Neural progenitor cell (in vitro differentiated cells): ENCODE measurements at regions not wholly inside any gene's neighbourhood (a gene's known extent, or its start where the extent isn't known, plus 50 kb on each side); places are given as distances from the start of the nearest gene placed in this dataset.
A peak's percentile ranks its signal among the peaks of the same experiment; 100 is the strongest.

Source experiments
- DNase-seq: peaks from one replicate; pipeline ENCODE4 v3.0.0-alpha.2; 2016; ENCODE audit warnings: low spot score
- H2AFZ ChIP-seq: fragments of 200-600 bp; sonication (generic); replicated peaks from 2 replicates; pipeline ENCODE4 v1.6.1; 2016; ENCODE audit warnings: antibody characterized with exemption
- H3F3A ChIP-seq: fragments of 200-600 bp; sonication (generic); 2 replicates; pipeline ENCODE4 v1.6.1; 2016; ENCODE audit warnings: antibody characterized with exemption, low read depth
- H3K27ac ChIP-seq: fragments of 200-600 bp; sonication (generic); 2 replicates; pipeline ENCODE4 v1.5.1; 2016; ENCODE audit warnings: mild to moderate bottlenecking
- H3K27me3 ChIP-seq: fragments of 200-600 bp; sonication (generic); 2 replicates; pipeline ENCODE4 v1.6.1; 2016; ENCODE audit warnings: mild to moderate bottlenecking, moderate library complexity
- H3K36me3 ChIP-seq: fragments of 200-600 bp; sonication (generic); 2 replicates; pipeline ENCODE4 v1.5.1; 2016
- H3K4me1 ChIP-seq: fragments of 200-600 bp; sonication (generic); 2 replicates; pipeline ENCODE4 v1.6.1; 2016; ENCODE audit warnings: mixed run types
- H3K4me2 ChIP-seq: fragments of 200-600 bp; sonication (generic); 2 replicates; pipeline ENCODE4 v1.6.1; 2016
- H3K4me3 ChIP-seq: fragments of 200-600 bp; sonication (generic); 2 replicates; pipeline ENCODE4 v1.5.1; 2016
- H3K79me2 ChIP-seq: fragments of 200-600 bp; sonication (generic); 2 replicates; pipeline ENCODE4 v1.6.1; 2016; ENCODE audit warnings: low read depth
- H3K9ac ChIP-seq: fragments of 200-600 bp; sonication (generic); 2 replicates; pipeline ENCODE4 v1.6.1; 2016
- H3K9me3 ChIP-seq: fragments of 200-600 bp; sonication (generic); 2 replicates; pipeline ENCODE4 v1.5.1; 2016; ENCODE audit warnings: low read depth
- H4K20me1 ChIP-seq: fragments of 200-600 bp; sonication (generic); 2 replicates; pipeline ENCODE4 v1.6.1; 2016; ENCODE audit warnings: low read depth
- H3K27ac Mint-ChIP-seq: 3 replicates; pipeline ENCODE4 v1.8.0; 2021; ENCODE audit warnings: mixed read lengths
- H3K27me3 Mint-ChIP-seq: 2 replicates; pipeline ENCODE4 v1.8.0; 2022; ENCODE audit warnings: low read depth, mild to moderate bottlenecking, inconsistent platforms, moderate library complexity, mixed read lengths; ENCODE audit not compliant: insufficient read depth
- H3K36me3 Mint-ChIP-seq: 3 replicates; pipeline ENCODE4 v1.8.0; 2021; ENCODE audit warnings: mixed read lengths
- H3K4me1 Mint-ChIP-seq: 3 replicates; pipeline ENCODE4 v1.8.0; 2021; ENCODE audit warnings: mixed read lengths
- H3K4me3 Mint-ChIP-seq: 3 replicates; pipeline ENCODE4 v1.8.0; 2021; ENCODE audit warnings: mild to moderate bottlenecking, moderate library complexity, mixed read lengths
- H3K9me3 Mint-ChIP-seq: 3 replicates; pipeline ENCODE4 v1.8.0; 2020; ENCODE audit warnings: mixed read lengths
- CTCF ChIP-seq: fragments of 200-600 bp; sonication (generic); IDR thresholded peaks from 2 replicates; pipeline ENCODE4 v1.5.1; 2017; ENCODE audit warnings: antibody characterized with exemption, mild to moderate bottlenecking
- EZH2 ChIP-seq: fragments of 200-600 bp; sonication (generic); IDR thresholded peaks from 2 replicates; pipeline ENCODE4 v1.6.1; 2017; ENCODE audit warnings: antibody characterized with exemption, mild to moderate bottlenecking, moderate library complexity
- EZH2phosphoT487 ChIP-seq: fragments of 200-600 bp; sonication (generic); IDR thresholded peaks from 2 replicates; pipeline ENCODE4 v1.6.1; 2017; ENCODE audit warnings: antibody characterized with exemption

GRCh38 chr2:160583813-160584537 lies 90.4 kb upstream of the RBMS1 start:
- H3K9me3 ChIP-seq, result no peaks in the 10 kb centered on the region
- peak overlapping the region; percentile 60 for H2AFZ ChIP-seq
- peak overlapping the region; percentile 40 for H3K4me2 ChIP-seq
- Mint-ChIP-seq H3K9me3 (no peaks in the 10 kb centered on the region), H3K27me3 (peaks cover 10% of the 10 kb centered on the region), H3K27ac (peak overlapping the region; percentile 97), H3K36me3 (peaks cover 2% of the 10 kb centered on the region), H3K4me1 (peaks cover 37% of the 10 kb centered on the region), H3K4me3 (no peak overlapping the region)
- H3K4me1 ChIP-seq, result peaks cover 30% of the 10 kb centered on the region
- H3K4me3 ChIP-seq, result no peak overlapping the region
- TF ChIP-seq CTCF (no peak), EZH2phosphoT487 (no peak)
- no peak overlapping the region for H3K27ac ChIP-seq
- DNase-seq, result no peak
- no peaks in the 10 kb centered on the region for H4K20me1 ChIP-seq
- no peaks in the 10 kb centered on the region for H3F3A ChIP-seq
- H3K9ac ChIP-seq, result no peak overlapping the region
- H3K79me2 ChIP-seq, result no peaks in the 10 kb centered on the region
- H3K27me3 ChIP-seq, result no peaks in the 10 kb centered on the region
- H3K36me3 ChIP-seq, result no peaks in the 10 kb centered on the region

GRCh38 chr2:160584972-160585494 lies 91.4 kb upstream of the RBMS1 start:
- peaks cover 30% of the 10 kb centered on the region for H3K4me1 ChIP-seq
- no peak overlapping the region for H3K4me3 Mint-ChIP-seq
- H3K9ac ChIP-seq, result no peak overlapping the region
- no peak for DNase-seq
- H3K9me3 Mint-ChIP-seq, result peaks cover 3% of the 10 kb centered on the region
- no peak overlapping the region for H3K4me2 ChIP-seq
- H2AFZ ChIP-seq, result peak overlapping the region; percentile 60
- H3K4me1 Mint-ChIP-seq, result peaks cover 37% of the 10 kb centered on the region
- no peaks in the 10 kb centered on the region for H3K36me3 ChIP-seq
- H3K79me2 ChIP-seq, result no peaks in the 10 kb centered on the region
- H3K9me3 ChIP-seq, result no peaks in the 10 kb centered on the region
- H3K36me3 Mint-ChIP-seq, result peaks cover 2% of the 10 kb centered on the region
- H4K20me1 ChIP-seq, result no peaks in the 10 kb centered on the region
- TF ChIP-seq CTCF (no peak), EZH2 (no peak), EZH2phosphoT487 (no peak)
- no peak overlapping the region for H3K4me3 ChIP-seq
- no peak overlapping the region for H3K27ac ChIP-seq
- peaks cover 10% of the 10 kb centered on the region for H3K27me3 Mint-ChIP-seq
- H3K27me3 ChIP-seq, result no peaks in the 10 kb centered on the region
- peak overlapping the region; percentile 73 for H3K27ac Mint-ChIP-seq
- H3F3A ChIP-seq, result no peaks in the 10 kb centered on the region

GRCh38 chr2:160590664-160591063 lies 97.1 kb upstream of the RBMS1 start:
- Histone ChIP-seq H3K9ac (no peak overlapping the region), H3K4me1 (no peaks in the 10 kb centered on the region), H2AFZ (no peak overlapping the region), H3K27me3 (no peaks in the 10 kb centered on the region), H4K20me1 (no peaks in the 10 kb centered on the region), H3K79me2 (no peaks in the 10 kb centered on the region), H3K27ac (no peak overlapping the region), H3F3A (no peaks in the 10 kb centered on the region), H3K4me2 (no peak overlapping the region), H3K4me3 (no peak overlapping the region), H3K36me3 (no peaks in the 10 kb centered on the region), H3K9me3 (peaks cover 5% of the 10 kb centered on the region)
- no peak overlapping the region for H3K27ac Mint-ChIP-seq
- H3K36me3 Mint-ChIP-seq, result no peaks in the 10 kb centered on the region
- H3K4me1 Mint-ChIP-seq, result peaks cover 3% of the 10 kb centered on the region
- H3K27me3 Mint-ChIP-seq, result peaks cover 3% of the 10 kb centered on the region
- H3K4me3 Mint-ChIP-seq, result no peak overlapping the region
- DNase-seq, result no peak
- peaks cover 20% of the 10 kb centered on the region for H3K9me3 Mint-ChIP-seq
- TF ChIP-seq EZH2phosphoT487 (no peak), CTCF (no peak), EZH2 (no peak)
